IPS DF 19.7 (cell line): ENCODE measurements at regions not wholly inside any gene's neighbourhood (a gene's known extent, or its start where the extent isn't known, plus 50 kb on each side); places are given as distances from the start of the nearest gene placed in this dataset.

Source experiments
- DNase-seq: peaks from one replicate; pipeline ENCODE4 v3.0.0-alpha.2; 2013; ENCODE audit warnings: low read depth, low spot score

DNA sequence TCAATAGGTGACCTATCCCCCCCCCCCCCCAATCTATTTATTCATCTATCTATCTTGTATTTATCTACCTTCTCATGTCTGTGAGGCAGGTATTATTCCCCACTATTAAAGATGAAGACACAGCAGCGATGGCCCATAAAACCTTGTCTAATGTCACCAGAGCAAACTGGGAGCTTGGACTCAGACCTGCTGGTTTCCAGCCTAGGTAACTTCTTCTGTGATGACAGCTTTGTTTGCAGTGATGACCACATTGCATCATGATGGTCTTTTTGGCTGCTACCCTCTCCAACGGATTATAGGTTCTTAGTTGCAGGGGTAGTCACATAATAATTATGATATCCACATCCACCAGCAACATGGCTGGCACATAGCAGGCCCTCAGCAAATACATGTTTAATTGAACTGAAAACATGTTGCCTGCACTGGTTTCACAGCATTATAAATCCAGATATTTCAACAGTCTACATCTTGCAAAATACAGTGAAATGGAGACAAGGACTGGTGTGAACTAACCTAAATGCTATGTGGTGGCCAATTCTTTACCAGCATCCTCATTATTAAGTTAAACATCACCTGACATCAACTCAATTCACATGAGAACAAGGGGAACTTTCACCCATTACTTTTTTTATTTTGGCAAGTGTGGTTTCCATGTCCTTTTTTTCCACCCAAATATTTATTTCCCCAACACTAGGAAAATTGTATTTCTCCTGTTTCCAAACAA is 712.5 kb upstream of the NRSN1 start:
- DNase-seq: no peak

DNA sequence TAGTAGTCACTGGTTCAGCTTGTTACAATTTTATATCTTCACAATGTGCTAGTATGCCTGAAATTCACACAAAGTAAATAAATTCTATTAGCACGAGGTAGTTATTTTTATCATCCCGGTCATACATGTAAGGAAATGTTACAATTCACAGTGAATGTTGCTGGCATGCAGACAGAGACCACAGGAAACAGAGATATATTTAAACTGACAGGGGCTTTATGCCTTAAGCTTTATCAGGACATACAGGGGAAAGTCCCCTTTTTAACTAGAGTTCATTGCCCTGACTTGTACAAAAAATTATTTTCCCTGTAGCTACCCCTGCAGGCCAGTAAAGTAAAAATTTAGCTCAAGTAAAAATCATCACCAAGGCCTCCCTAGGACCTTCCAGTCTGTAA is 712.0 kb upstream of the NRSN1 start:
- DNase-seq: no peak

DNA sequence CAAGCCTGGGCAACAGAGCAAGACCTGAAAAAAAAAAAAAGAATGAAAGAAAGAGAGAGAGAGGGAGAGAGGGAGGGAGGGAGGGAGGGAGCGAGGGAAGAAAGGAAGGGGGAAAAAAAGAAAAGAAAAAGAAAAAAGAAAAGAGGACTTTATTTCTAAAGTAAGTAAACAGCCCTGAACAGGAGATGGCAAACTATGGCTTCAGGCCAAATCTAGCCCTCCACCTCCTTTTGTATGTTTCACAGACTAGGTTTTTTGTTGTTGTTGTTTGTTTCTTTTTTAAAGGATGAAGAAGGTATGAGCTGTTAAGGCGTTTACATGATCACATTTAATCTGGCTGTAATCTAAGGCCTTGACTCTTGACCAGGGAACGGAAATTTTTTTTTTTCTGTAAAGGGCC is 711.1 kb upstream of the NRSN1 start:
- DNase-seq: no peak

DNA sequence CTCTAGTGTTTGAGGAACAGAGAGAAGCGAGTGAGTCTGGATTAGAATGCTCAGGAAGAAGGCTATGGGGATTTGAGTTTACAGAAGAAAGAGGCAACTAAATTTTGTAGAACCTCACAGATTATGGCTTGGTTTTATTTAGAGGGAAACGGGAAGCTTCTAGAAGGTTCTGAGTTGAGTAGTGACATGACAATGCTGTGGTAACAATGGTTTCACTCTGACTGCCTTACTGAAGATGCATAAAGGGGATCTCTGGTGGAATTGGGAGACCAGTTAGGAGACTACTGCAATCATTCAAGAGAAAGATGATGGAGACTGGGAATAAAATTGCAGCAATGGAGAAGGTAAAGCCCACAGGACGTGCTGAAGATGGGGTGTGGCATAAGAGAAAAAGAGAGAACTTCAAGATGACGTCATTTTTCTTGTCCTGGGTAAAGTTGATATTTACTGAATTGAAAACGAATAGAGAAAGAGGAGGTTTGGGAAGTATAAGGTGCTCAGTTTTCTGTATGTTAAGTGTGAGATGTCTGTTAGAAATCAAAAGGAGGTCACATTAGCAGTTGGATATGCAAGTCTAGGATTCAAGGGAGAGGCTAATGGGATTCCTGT is 710.1 kb upstream of the NRSN1 start:
- DNase-seq: no peak

DNA sequence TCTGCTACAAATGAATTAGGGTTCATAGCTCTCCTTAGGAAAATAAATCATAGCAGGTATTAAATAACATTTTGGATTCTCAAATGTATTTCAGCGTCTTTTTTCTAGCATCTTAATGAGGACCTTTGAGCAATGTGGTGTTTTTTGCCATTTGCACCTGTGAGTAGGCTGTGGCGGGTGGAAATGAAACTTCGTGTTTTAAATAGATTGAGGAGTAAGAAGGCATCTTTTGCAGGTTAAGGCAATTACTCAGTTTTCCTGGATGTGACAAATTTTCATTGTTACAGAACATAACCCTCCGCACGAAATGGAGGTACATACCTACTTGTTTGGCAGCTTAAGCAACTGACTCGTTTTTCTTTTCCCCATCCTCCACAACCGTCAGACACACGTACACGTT is 708.9 kb upstream of the NRSN1 start:
- no peak for DNase-seq

DNA sequence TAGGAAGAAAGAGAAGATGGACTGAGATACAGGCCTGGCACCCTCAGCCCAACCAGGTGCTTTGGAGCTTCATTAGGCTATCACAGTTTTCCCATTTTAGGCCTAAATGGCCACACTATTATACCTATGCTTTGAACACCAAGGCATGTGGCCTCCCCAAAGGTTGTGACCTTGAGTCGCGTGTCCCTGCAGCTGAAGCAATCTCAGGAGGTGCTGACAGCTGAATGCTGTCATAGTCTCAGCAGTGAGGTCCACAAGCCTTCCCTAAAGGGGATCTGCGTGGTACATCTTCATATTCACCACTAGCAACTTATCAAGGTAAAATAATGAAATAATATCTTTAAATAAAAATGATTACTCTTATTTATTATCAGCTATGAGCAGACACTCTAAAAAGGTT is 707.9 kb upstream of the NRSN1 start:
- no peak for DNase-seq

DNA sequence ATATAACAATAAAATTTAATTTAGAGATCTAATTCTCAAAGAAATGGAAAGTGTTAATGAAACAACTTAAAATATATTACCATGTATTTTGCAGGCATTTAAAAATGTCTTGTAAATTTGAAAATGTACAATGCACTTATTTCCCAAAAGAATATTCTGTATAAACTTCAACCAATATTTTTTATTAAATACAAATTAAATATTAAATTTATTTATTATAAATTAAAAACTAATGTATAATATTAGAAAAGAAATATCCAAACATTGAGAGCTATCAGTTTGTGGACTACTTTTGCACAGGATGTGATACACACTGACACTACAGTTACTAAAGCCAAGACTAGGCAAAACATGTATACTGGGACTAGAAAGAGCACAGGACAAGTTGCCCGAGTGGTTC is 707.0 kb upstream of the NRSN1 start:
- DNase-seq: no peak

DNA sequence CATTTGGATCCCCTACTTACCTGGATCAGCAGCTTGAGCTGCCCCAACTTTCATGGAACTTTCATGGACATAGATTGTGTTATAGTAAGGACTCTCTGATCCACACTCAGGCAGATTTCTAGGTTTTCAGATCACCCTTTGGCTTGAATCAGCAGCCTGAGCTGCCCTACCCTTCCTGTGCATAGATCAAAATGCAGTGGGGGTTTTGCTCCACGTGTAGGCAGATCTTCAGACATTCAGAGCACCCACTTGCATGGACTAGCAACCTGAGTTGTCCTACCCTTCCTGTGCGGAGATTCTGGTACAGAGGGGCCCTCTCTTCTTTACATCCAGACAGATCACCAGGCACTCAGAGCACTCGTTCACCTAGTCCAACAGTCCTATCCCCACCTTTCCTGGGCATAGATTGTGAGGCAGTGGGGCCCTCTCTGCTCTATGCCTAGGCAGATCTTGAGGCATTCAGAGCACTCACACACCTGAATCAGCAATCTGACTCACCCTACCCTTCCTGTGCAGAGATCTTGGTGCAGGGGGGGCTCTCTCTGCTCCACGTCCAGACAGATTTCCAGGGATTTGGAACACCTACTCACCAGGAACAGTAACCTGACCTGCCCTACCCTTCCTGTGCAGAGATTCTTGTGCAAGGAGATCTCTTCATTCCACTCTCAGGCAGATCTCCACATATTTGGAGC is 705.2 kb upstream of the NRSN1 start:
- DNase-seq: no peak

DNA sequence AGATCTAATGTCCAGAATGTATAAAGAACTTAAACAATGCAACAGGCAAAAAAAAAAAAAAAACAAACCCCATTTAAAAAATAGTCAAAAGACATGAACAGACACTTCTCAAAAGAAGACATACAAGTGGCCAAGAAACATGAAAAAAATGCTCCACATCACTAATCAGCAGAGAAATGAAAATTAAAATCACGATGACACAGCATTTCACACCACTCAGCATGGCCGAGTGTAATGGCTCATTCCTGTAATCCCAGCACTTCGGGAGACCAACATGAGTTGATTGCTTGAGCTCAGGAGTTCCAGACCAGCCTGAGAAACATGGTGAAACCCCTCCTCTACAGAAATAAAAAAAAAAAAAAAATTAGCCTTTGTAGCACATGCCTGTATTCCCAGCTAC is 701.4 kb upstream of the NRSN1 start:
- DNase-seq: no peak

DNA sequence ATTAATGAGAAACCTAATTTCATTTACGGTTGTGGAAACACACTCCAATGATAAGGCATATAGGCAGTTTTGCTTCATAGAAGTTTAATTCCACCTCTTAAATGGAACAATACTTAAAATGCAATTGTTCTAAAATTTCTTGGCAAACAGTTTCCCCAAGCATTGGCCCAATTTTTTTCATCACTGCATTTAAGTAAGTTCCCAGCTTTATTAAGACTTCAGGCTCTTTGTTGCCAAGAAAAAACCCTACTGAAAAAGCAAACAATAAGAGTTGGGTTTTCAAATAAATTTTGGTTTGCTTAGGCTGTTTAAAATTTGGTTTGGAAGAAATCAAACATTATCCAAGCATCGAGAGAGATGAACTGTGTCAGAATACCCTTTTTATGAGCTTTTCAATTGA is 690.9 kb upstream of the NRSN1 start:
- no peak for DNase-seq

DNA sequence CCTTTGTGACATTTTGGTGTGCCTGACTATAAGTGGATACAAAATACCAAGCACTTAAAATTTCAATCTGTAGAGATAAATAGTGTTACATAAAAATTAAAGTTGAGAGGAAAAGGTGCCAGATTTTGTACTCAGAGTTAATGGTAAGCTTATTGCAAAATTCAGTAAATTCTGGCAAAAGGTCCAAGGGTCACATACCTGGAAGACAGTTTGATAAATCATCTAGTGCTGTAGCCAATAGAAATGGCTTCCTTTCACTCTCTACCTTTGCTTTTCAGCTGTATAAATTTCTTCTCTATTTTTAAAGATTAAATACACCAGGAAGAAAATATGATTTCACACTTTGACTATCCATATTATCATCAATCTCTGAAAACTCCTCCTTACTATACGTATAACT is 690.2 kb upstream of the NRSN1 start:
- DNase-seq: no peak

DNA sequence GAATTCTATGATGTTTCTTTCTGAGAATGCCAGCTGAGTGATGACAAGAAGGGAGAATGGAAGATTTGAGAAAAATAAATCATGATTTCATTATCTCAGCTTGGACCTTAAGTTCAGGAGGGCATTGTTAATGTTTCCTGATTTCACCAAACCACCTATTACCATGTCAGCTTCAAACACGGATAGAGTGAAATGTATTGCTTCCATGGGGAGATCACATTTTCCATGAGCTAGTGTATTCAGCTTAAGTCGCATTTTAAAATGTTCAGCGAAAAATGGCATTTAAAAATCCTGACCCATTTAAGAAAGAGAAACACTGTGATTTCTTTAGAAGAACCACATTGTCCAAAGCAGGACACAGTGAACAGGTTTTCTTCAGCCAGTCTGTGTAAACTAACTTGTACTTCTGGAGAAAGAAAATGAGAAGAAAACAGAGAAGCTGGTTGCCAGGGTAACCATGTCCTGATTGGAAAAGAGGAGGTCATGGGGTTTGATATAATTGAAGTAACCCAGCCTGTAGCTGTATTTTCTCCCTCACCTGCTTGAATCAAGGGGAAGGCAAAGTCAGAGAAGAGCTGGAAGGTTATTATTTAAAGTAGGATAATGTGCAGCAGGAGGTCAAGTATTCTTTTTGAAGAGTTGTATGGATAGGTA is 684.1 kb upstream of the NRSN1 start:
- no peak for DNase-seq

DNA sequence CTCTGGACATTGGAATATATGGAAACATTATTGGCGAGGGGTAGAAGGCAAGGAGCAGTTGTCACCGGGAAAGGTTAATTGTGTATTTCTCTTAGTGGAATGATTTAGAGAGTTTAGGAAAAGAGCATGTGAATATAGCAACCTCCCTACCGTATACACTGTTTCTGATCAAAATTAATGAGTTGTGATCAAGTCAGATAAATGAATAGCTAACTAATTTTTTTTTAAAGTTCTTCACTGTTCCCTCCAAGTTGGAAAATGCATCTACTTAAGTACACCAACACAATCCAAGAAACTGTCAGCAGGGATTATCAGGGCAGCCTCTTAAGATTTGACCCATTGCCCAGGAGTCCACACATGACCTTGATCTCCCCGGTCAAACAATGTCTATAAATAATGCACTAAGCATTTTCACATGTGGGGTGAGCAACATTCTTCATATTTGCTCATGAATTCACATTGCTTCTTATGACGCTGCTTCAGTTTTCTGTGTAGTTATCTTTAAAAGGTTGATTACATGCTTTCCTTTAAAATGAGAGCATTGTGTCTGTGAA is 680.8 kb upstream of the NRSN1 start:
- no peak for DNase-seq

DNA sequence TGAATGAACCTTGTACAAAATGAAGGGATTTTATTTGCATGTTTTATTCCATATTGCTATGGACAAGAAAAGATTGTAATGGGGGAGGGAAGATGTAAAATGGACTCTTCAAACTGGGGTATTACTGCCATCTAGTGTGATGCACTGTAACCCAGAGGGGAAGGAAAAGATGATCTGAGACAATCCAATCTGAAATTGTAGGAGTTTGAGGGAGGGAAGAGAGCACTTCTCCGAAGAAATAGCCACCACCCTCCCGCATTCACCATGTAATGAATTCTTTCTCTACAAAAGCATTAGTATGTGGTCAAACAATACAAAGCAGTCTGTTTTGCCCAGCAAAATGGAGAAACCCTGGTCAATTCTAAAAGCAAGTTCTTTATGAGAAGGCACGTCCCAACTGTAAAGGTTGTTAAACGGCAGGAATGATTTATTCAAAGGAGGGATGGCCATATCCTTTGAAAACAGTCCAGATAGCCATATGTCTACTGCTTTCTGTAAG is 679.5 kb upstream of the NRSN1 start:
- no peak for DNase-seq

DNA sequence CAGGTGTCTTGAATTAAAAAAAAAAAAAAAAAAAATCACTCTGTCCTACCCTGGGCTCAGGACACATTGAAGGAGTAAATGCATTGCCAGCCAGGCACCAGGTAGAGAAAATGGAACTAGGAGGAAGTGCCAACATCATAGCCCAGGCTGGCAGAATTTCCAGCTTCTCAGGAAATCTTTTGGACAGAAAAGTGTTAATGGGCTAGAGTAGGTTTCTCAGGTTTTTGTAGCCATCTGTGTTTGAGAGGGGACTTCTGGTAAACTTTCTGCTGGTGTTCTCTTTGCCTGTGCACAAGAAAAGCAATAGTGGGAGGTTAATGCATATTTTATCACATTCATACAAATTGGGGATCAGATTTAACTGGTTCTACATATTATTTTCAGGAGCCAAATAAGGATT is 678.3 kb upstream of the NRSN1 start:
- DNase-seq: no peak

DNA sequence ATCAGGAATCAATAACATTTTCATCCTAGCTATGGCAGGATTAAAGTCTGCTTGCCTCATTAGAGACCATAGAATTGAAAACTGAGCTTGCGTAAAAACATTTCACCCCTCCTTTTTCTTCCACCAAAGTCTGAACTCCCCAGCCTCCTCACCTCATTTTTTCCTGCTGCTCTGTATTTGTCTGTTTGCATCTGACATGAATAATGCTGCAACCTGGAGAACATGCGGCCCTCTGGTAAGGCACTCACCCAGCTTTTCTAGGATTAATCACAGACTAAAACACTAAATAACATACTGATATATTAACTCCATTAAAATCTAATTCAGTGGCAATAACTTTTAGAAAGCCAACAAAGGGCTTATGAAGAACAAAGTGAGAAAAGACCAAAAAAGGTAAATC is 677.7 kb upstream of the NRSN1 start:
- no peak for DNase-seq

DNA sequence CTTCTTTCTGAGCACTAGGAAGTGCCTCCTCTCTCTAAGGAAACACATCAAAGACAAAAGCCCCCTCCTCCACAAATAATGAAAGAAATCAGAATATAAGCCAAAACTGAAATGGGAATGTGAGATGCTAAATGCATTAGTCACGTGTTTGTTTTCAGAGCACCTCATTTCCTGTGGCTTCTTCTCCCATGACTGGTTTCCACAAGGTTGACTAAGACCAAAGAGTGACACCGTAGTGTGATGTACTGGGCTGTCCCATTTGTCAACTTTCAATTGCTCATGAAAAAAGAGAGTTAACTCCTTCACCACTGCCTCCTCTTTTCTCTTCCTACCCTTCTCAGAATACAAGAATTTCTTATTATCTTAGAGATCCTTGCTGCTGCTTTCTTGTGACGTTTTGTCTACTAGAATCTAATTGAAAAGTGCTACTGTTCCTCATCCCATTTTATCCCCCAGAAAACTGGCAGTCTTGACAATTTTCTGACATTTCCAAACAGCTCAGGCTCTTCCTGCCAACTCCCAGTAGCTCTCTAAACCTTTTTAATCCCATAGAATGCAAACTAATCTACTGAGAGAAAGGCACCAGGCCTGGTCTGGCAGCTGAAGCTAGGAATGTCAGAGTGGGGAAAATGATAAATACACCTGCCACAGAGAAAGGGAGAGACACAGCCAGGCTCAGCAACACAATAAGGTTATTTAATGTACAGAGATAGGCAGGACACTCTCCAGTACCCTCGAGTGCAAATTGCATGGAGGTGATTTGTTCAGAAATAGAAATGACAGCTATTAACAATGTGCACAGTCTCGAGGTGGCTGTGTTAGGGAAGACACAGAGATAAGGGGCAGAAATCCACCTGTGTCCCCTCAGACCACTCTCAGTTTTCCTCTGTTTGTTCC is 671.7 kb upstream of the NRSN1 start:
- no peak for DNase-seq

DNA sequence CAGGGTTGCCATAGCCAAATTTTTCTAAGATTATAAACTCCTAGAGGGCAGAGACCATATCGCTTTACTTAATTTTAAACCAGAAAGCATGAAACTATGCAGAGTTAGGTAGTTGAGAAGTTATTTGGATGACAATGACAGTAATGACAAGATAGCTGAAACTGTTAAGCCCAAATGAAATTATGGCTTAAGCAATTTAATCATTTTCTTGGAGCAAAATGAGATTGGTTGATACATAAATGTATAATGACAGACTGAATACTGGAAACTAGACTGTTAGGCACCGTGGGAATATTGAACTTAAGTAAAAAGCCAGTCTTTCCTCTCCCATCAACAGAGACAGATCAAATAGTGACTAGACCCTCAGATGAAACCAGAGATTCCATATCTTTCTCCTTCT is 670.3 kb upstream of the NRSN1 start:
- no peak for DNase-seq

DNA sequence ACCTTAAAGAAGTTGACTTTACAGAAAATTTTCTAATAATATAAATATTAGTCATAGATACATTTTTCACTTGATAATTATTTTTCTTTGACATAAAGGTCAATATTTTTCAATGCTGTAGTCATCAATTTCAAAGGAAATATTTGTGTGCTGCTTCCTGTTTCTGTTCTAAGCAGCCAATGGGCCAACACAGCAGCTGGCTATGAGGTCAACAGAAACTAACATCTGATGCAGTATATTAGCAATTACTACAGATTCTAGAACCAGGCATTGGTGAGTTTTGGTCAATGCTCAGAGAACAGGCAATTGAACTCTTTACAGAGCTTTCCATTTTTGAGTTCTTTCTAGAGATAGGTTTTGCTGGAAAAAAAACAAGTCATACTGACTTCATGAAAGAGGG is 669.6 kb upstream of the NRSN1 start:
- no peak for DNase-seq

DNA sequence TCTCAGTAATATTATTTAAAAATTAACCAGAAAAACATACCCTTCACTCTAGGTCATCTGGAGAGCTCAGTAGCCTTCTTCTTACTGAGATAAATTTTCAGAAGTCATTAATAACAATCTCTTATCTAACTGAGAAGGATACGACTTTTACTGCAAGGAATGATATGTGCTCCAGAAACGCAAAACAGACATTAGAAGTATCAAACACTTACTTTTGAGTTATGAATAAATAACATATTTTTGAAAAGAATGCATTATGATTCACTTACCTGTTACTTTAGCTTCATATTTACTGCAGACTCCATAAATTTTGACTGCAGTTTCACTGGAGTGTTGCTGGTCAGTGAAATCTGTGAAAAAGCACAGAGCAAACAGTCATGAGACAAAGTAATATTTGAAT is 668.7 kb upstream of the NRSN1 start:
- no peak for DNase-seq

DNA sequence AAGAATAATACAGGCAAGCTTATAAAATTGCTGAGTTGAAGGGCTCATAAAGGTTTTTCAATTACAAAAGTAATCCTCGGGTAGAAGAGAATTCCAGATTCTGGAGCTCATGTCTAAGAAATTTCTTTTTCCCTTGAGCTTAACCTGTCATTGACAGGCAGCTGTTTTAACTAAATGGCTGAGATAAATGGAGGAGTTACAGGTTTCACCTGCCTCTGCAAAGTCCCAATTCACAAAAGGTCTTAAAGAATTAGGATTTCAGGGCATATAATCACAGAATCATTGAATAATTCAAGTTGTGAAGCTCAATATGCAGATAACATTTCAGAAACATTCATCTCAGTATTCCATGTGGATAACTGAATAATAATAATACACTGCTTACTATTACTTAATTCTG is 660.1 kb upstream of the NRSN1 start:
- no peak for DNase-seq
